Mammary epithelial cell (primary cell): ENCODE measurements at regions not wholly inside any gene's neighbourhood (a gene's known extent, or its start where the extent isn't known, plus 50 kb on each side); places are given as distances from the start of the nearest gene placed in this dataset.

Experiments used
- EZH2 ChIP-seq: IDR thresholded peaks from 2 replicates; pipeline ENCODE4 v1.6.1; 2012; ENCODE audit warnings: low read length, inconsistent platforms, borderline replicate concordance
- TF ChIP-seq, protein P1 (sequence below), 2 donors: IDR thresholded peaks in 1 of 2; conservative IDR thresholded peaks in 1 of 2; 2 replicates each; pipeline ENCODE4 v1.5.1; 2011 to 2012; ENCODE audit warnings: inconsistent platforms in 2 of 2, low read length in 2 of 2, mild to moderate bottlenecking in 2 of 2, control low read depth in 1 of 2, low read depth in 1 of 2; ENCODE audit not compliant: insufficient read depth in 1 of 2; ENCODE audit errors: extremely low read depth in 1 of 2

DNA sequence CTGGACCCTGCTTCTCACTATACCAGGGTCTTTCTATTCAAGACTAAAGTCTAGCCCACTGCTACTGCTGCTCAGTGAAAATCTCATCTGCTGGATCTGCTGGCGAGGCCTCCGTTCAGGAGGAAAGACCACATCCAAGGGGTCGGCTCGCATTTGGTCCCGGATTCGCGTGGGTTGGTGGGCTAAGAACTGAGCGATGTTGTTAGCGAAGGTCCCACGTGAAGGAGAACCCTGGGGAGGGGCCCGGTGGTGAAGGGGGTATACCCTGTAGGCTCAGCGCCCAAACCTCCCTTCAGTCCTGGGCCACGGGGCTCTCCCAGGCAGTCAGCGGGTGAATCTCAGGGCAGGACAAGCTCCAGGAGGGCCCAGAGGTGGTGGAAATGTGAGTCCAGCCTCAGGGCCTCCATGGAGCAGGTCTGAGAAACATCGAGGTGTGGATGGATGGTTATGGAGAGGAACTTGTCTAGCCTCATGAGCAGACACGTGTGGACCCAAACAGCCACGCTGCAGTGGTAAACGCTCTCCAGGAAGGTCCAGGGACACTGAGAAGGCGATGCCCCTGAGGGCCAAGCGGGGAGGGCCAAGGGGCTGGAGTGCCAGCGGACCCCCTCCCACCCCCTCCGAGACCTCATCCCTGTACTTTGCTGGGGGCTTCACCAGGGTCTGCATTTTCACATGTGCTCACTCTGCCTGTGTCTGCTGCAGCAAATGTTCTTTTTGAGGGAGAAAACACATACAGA lies 152.3 kb downstream of the CTTN start:
- TF ChIP-seq, protein P1, sequence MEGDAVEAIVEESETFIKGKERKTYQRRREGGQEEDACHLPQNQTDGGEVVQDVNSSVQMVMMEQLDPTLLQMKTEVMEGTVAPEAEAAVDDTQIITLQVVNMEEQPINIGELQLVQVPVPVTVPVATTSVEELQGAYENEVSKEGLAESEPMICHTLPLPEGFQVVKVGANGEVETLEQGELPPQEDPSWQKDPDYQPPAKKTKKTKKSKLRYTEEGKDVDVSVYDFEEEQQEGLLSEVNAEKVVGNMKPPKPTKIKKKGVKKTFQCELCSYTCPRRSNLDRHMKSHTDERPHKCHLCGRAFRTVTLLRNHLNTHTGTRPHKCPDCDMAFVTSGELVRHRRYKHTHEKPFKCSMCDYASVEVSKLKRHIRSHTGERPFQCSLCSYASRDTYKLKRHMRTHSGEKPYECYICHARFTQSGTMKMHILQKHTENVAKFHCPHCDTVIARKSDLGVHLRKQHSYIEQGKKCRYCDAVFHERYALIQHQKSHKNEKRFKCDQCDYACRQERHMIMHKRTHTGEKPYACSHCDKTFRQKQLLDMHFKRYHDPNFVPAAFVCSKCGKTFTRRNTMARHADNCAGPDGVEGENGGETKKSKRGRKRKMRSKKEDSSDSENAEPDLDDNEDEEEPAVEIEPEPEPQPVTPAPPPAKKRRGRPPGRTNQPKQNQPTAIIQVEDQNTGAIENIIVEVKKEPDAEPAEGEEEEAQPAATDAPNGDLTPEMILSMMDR (conservative IDR thresholded peaks at IDR 0.05 in 1 of 2, IDR thresholded peaks at IDR 0.05 in 1 of 2; ENCODE audit: extremely low read depth in 1 of 2, insufficient read depth in 1 of 2, low read depth in 1 of 2, low read length in 2 of 2), result no peak
- no peak for TF ChIP-seq EZH2
